GM23338 (cell line): ENCODE measurements at regions not wholly inside any gene's neighbourhood (a gene's known extent, or its start where the extent isn't known, plus 50 kb on each side); places are given as distances from the start of the nearest gene placed in this dataset.

Experiments
- ATAC-seq: fragments of 200-7000 bp; cut with Tn5 transposase; 3 replicates; pipeline ENCODE4 v1.9.1; 2020
- DNase-seq: peaks from one replicate; pipeline ENCODE4 v3.0.0-alpha.2; 2015; ENCODE audit warnings: low spot score
- H2AFZ ChIP-seq: fragments of 200-600 bp; sonication (generic); 2 replicates; pipeline ENCODE4 v1.8.0; 2016; ENCODE audit warnings: antibody characterized with exemption, mild to moderate bottlenecking, moderate library complexity
- H3F3A ChIP-seq: fragments of 200-600 bp; sonication (generic); replicated peaks from 2 replicates; pipeline ENCODE4 v1.8.0; 2017; ENCODE audit warnings: antibody characterized with exemption, mixed run types, low read depth
- H3K27ac ChIP-seq: fragments of 200-600 bp; sonication (generic); 2 replicates; pipeline ENCODE4 v1.6.1; 2016; ENCODE audit warnings: low read depth
- H3K27me3 ChIP-seq: fragments of 200-600 bp; sonication (generic); 2 replicates; pipeline ENCODE4 v1.8.0; 2016; ENCODE audit warnings: mild to moderate bottlenecking, mixed run types, moderate library complexity; ENCODE audit not compliant: insufficient read depth
- H3K36me3 ChIP-seq: fragments of 200-600 bp; sonication (generic); 2 replicates; pipeline ENCODE4 v1.8.0; 2016; ENCODE audit warnings: mild to moderate bottlenecking; ENCODE audit not compliant: insufficient read depth
- H3K4me1 ChIP-seq: fragments of 200-600 bp; sonication (generic); 2 replicates; pipeline ENCODE4 v1.8.0; 2016; ENCODE audit warnings: mild to moderate bottlenecking, moderate library complexity; ENCODE audit not compliant: insufficient read depth
- H3K4me2 ChIP-seq: fragments of 200-600 bp; sonication (generic); 2 replicates; pipeline ENCODE4 v1.7.1; 2017; ENCODE audit warnings: mixed run types
- H3K4me3 ChIP-seq: fragments of 200-600 bp; sonication (generic); 2 replicates; pipeline ENCODE4 v1.6.1; 2016; ENCODE audit warnings: mixed run types
- H3K79me2 ChIP-seq: fragments of 200-600 bp; sonication (generic); replicated peaks from 2 replicates; pipeline ENCODE4 v1.8.0; 2017; ENCODE audit warnings: mild to moderate bottlenecking; ENCODE audit not compliant: insufficient read depth
- H3K9me2 ChIP-seq: fragments of 200-600 bp; sonication (generic); 2 replicates; pipeline ENCODE4 v1.8.0; 2017; ENCODE audit not compliant: insufficient read depth
- H4K20me1 ChIP-seq: fragments of 200-600 bp; sonication (generic); replicated peaks from 2 replicates; pipeline ENCODE4 v1.8.0; 2017; ENCODE audit warnings: mild to moderate bottlenecking; ENCODE audit not compliant: insufficient read depth
- H3K27ac Mint-ChIP-seq: 2 replicates; pipeline ENCODE4 v1.8.0; 2020; ENCODE audit warnings: inconsistent platforms, mild to moderate bottlenecking, moderate library complexity, mixed read lengths
- H3K27me3 Mint-ChIP-seq: 3 replicates; pipeline ENCODE4 v1.8.0; 2022; ENCODE audit warnings: low read depth, mild to moderate bottlenecking, moderate library complexity, mixed read lengths, inconsistent platforms; ENCODE audit not compliant: insufficient read depth, poor library complexity
- H3K36me3 Mint-ChIP-seq: 3 replicates; pipeline ENCODE4 v1.8.0; 2021; ENCODE audit warnings: low read depth, mild to moderate bottlenecking, inconsistent platforms, moderate library complexity, mixed read lengths
- H3K4me1 Mint-ChIP-seq: 3 replicates; pipeline ENCODE4 v1.8.0; 2020; ENCODE audit warnings: mild to moderate bottlenecking, inconsistent platforms, mixed read lengths
- H3K4me3 Mint-ChIP-seq: 3 replicates; pipeline ENCODE4 v1.8.0; 2021; ENCODE audit warnings: moderate library complexity, mild to moderate bottlenecking, inconsistent platforms, mixed read lengths
- H3K9me3 Mint-ChIP-seq: 3 replicates; pipeline ENCODE4 v1.8.0; 2020; ENCODE audit warnings: moderate library complexity, mild to moderate bottlenecking, inconsistent platforms, mixed read lengths
- CREB1 ChIP-seq: fragments of 250-450 bp; sonication (Bioruptor Pico); IDR thresholded peaks from 2 replicates; pipeline ENCODE4 v1.5.0; 2020; ENCODE audit warnings: low read depth, mild to moderate bottlenecking, moderate library complexity
- EZH2 ChIP-seq: fragments of 200-600 bp; sonication (generic); IDR thresholded peaks from one replicate; pipeline ENCODE4 v1.8.0; 2017; ENCODE audit warnings: antibody characterized with exemption, mild to moderate bottlenecking, low read depth; ENCODE audit not compliant: unreplicated experiment
- EZH2phosphoT487 ChIP-seq: fragments of 200-600 bp; sonication (generic); IDR thresholded peaks from one replicate; pipeline ENCODE4 v1.8.1; 2018; ENCODE audit warnings: antibody characterized with exemption; ENCODE audit not compliant: unreplicated experiment
- JUNB ChIP-seq: IDR thresholded peaks from one replicate; pipeline ENCODE4 v1.6.1; 2016; ENCODE audit warnings: antibody characterized with exemption; ENCODE audit not compliant: unreplicated experiment
- NANOG ChIP-seq: IDR thresholded peaks from 2 replicates; pipeline ENCODE4 v1.6.1; 2016; ENCODE audit warnings: antibody characterized with exemption, borderline replicate concordance
- ZNF114 ChIP-seq: fragments of 250-450 bp; sonication (Bioruptor Pico); IDR thresholded peaks from 2 replicates; pipeline ENCODE4 v1.5.0; 2020; ENCODE audit warnings: mild to moderate bottlenecking, moderate library complexity
- ZNF331 ChIP-seq: fragments of 250-450 bp; sonication (Bioruptor Pico); IDR thresholded peaks from 2 replicates; pipeline ENCODE4 v1.5.0; 2020; ENCODE audit warnings: low read depth, mild to moderate bottlenecking, moderate library complexity
- TF ChIP-seq, protein P1 (sequence below): IDR thresholded peaks from one replicate; pipeline ENCODE4 v1.6.1; 2018; ENCODE audit warnings: antibody characterized with exemption; ENCODE audit not compliant: unreplicated experiment
- TF ChIP-seq, protein P2 (sequence below), 2 experiments: fragments of 200-600 bp in 1 of 2; sonication (generic) in 1 of 2; conservative IDR thresholded peaks; 2 replicates each; pipeline versions ENCODE4 v1.5.1 to v1.6.1; 2016 to 2017; ENCODE audit warnings: antibody characterized with exemption in 2 of 2, low read depth in 2 of 2, mild to moderate bottlenecking in 2 of 2, moderate library complexity in 1 of 2

DNA sequence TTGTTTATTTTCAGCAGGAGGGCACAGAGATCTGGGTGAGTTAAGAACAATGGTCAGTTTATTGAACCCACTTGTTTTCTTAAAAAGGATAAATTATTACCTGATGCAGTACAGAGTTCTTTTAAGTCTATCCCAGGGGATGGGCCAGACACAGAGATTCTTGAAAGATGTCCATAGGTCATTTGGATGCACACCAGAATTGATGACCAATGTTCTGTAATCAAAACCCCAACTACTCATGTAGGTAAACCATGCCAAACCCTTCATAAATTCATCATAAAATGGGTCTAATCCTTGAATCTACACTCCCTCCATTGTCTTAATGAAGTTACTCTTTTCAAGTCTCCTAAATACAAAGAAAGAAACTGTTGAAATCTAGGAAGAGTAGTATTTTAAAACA, 273.0 kb upstream of the COL8A1 start:
- no peaks in the 10 kb centered on the region for H3K36me3 Mint-ChIP-seq

DNA sequence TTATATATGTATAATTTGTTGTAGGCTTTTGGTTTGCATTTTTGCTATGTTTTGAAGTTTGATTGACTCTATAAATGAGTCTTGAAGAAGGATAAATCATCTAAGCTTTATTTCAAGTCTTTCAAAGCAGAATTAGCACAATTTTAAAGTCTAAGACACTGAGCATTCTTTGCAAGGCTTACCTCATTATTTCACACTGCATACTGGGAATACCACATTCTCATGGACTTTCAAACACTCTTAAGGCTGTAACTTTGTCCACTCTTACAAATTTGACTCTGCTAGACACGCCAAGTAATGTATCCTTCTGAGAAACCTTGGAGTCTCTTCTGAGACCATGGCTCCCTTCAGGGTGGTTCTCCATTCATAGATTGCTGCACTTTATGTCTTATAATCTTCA, 281.3 kb upstream of the COL8A1 start:
- Histone ChIP-seq H3K4me1 (no peaks in the 10 kb centered on the region), H3K27me3 (no peaks in the 10 kb centered on the region), H3K4me3 (no peak overlapping the region), H3K4me2 (no peak overlapping the region), H3K27ac (no peak overlapping the region), H3K36me3 (no peaks in the 10 kb centered on the region), H4K20me1 (no peaks in the 10 kb centered on the region), H3K79me2 (no peaks in the 10 kb centered on the region), H3F3A (no peaks in the 10 kb centered on the region), H2AFZ (no peak overlapping the region), H3K9me2 (peaks cover 3% of the 10 kb centered on the region)
- ATAC-seq, result no peak
- DNase-seq, result no peak
- Mint-ChIP-seq H3K27me3 (no peaks in the 10 kb centered on the region), H3K27ac (no peak overlapping the region), H3K4me3 (no peak overlapping the region), H3K4me1 (no peaks in the 10 kb centered on the region), H3K36me3 (no peaks in the 10 kb centered on the region), H3K9me3 (no peaks in the 10 kb centered on the region; the same call in 2 of the 3 replicates)
- TF ChIP-seq EZH2phosphoT487 (no peak), ZNF114 (no peak), EZH2 (no peak), CREB1 (CRISPR knock-in tag) (no peak)
- TF ChIP-seq, protein P1, sequence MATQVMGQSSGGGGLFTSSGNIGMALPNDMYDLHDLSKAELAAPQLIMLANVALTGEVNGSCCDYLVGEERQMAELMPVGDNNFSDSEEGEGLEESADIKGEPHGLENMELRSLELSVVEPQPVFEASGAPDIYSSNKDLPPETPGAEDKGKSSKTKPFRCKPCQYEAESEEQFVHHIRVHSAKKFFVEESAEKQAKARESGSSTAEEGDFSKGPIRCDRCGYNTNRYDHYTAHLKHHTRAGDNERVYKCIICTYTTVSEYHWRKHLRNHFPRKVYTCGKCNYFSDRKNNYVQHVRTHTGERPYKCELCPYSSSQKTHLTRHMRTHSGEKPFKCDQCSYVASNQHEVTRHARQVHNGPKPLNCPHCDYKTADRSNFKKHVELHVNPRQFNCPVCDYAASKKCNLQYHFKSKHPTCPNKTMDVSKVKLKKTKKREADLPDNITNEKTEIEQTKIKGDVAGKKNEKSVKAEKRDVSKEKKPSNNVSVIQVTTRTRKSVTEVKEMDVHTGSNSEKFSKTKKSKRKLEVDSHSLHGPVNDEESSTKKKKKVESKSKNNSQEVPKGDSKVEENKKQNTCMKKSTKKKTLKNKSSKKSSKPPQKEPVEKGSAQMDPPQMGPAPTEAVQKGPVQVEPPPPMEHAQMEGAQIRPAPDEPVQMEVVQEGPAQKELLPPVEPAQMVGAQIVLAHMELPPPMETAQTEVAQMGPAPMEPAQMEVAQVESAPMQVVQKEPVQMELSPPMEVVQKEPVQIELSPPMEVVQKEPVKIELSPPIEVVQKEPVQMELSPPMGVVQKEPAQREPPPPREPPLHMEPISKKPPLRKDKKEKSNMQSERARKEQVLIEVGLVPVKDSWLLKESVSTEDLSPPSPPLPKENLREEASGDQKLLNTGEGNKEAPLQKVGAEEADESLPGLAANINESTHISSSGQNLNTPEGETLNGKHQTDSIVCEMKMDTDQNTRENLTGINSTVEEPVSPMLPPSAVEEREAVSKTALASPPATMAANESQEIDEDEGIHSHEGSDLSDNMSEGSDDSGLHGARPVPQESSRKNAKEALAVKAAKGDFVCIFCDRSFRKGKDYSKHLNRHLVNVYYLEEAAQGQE, result no peak

More for the DNA sequence above, 273.0 kb upstream of the COL8A1 start:
- Histone ChIP-seq H3K27me3 (no peaks in the 10 kb centered on the region), H3K27ac (no peak overlapping the region), H3K9me2 (no peaks in the 10 kb centered on the region), H3K36me3 (no peaks in the 10 kb centered on the region), H2AFZ (no peak overlapping the region), H3F3A (no peaks in the 10 kb centered on the region), H3K4me2 (no peak overlapping the region), H3K4me1 (no peaks in the 10 kb centered on the region), H3K79me2 (no peaks in the 10 kb centered on the region), H3K4me3 (no peak overlapping the region), H4K20me1 (no peaks in the 10 kb centered on the region)
- H3K27ac Mint-ChIP-seq, result no peak overlapping the region
- H3K4me3 Mint-ChIP-seq, result no peak overlapping the region
- no peak for DNase-seq
- ATAC-seq, result no peak
- H3K9me3 Mint-ChIP-seq, result no peaks in the 10 kb centered on the region
- TF ChIP-seq, protein P1, result no peak
- no peak for TF ChIP-seq ZNF331 (CRISPR knock-in tag)
- TF ChIP-seq, protein P2, sequence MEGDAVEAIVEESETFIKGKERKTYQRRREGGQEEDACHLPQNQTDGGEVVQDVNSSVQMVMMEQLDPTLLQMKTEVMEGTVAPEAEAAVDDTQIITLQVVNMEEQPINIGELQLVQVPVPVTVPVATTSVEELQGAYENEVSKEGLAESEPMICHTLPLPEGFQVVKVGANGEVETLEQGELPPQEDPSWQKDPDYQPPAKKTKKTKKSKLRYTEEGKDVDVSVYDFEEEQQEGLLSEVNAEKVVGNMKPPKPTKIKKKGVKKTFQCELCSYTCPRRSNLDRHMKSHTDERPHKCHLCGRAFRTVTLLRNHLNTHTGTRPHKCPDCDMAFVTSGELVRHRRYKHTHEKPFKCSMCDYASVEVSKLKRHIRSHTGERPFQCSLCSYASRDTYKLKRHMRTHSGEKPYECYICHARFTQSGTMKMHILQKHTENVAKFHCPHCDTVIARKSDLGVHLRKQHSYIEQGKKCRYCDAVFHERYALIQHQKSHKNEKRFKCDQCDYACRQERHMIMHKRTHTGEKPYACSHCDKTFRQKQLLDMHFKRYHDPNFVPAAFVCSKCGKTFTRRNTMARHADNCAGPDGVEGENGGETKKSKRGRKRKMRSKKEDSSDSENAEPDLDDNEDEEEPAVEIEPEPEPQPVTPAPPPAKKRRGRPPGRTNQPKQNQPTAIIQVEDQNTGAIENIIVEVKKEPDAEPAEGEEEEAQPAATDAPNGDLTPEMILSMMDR (conservative IDR thresholded peaks at IDR 0.05; ENCODE audit: low read depth in 2 of 2), result no peak
- no peak for TF ChIP-seq CREB1 (CRISPR knock-in tag)
- TF ChIP-seq EZH2phosphoT487, result no peak
- TF ChIP-seq JUNB, result no peak
- no peak for TF ChIP-seq NANOG
- TF ChIP-seq EZH2, result no peak
- no peaks in the 10 kb centered on the region for H3K27me3 Mint-ChIP-seq
- H3K4me1 Mint-ChIP-seq, result no peaks in the 10 kb centered on the region
